ENCODE measurements at regions not wholly inside any gene's neighbourhood (a gene's known extent, or its start where the extent isn't known, plus 50 kb on each side); places are given as distances from the start of the nearest gene placed in this dataset.

DNA sequence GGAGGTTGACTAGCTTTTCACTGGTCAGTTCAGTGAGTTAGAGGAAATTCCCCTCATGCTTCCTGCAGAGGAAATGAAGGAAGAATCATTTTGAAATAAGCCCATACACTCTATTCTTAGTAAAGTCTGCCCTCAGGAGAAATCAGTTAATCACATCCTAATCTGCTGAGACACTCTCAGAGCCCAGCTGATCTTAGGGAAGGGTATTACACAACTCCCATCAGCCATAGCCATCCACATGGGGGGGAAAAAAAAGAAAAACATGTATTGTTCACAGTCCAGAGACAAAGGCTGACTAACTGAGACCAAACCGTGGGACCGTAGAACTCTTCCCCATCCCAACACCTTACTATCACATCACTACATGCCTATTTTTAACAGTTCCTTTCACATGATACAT lies 722.3 kb downstream of the CDH8 start:
- DNase-seq = no peak

DNA sequence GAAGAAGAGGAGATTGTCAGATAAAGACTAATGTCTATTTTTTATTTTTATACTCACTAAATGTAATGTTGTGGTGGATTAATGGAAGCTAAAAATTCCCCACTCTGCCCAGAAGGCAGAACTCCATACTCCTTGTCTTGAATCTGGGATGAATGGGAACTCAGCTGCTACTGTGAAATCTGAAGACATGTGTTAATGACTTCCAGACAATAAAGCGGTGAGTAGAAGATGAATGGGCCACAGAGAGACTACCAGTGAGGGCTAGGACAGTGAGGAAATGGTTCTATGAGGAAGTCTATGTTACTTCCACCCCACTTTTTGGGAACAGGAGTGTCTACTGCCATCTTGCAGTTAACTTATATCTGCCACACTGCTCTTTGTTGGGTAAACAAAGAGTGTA lies 726.9 kb downstream of the CDH8 start:
- no peak for DNase-seq

DNA sequence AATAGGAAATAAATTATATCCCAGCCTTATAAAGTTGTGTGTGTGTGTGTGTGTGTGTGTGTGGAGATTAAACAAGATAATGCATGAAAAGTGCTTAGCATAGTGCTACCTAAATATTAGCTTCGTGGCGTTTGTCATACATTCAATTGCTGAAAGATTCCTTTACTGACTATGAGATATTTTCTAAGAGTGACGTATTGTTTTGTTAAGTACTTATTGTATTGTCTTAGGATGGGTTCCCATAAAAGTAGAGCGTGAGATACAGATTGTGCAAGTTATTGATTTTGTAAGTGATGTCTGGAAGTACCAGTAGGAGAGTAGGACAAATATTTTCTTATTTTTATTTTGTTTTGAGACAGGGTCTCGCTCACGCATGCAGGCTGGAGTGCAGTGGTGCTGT lies 730.0 kb downstream of the CDH8 start:
- no peak for DNase-seq

DNA sequence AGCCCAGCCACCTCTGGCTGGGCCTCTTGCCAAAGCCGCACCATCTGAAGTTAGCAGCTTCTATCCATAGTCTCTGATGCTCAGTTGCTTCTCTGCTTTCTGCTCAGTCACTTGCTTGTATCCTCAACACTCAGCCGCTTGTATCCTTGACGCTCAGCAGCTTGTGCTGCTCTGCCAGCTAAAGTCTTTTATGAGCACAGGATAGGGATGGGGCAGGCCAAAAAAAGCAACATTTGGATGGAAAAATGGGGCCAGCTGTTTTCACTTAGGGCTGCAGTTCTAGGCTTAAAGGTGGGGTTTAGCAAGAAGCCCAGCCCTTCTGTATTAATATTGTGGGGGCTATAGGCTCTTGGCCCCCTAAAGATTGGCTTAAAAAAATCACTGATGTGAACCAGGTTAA lies 739.4 kb downstream of the CDH8 start:
- no peak for DNase-seq

DNA sequence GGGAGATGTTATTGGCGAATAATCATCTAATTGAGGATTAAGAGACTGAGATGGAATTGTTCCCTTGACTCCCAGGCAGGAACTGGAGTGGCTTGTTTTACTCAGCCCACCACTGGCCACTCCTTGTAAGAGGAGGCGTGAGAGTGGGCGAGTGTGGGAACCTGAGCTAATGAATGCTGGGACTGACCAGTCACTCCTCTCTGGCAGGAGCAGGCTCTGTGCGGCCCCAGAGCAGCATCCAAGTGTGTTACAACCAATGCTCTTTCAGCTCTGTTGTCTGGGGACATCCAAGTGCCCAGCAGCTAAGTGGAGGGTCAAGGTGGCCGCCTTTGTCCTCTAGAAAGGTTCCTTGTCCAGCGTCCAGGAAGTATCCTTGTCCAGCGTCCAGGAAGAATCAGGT lies 739.9 kb downstream of the CDH8 start:
- no peak for DNase-seq

DNA sequence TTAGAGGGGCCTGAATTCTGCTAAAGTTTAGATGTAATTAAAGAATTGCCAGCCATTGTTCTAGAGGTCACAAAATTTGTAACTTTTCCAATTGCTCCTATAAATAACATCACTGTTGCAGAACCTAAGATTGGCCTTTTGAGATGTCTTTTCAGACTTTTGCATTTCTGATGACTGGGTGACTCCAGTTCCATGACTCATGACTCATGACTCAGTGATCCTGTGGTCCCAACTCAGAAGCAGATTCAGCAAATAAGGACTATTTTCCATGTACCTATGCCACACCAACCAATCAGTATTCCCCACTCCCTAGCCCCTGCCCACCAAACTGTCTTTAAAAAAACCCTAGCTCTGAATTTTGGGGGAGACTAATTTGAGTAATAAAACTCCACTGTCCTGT lies 740.9 kb downstream of the CDH8 start:
- no peak for DNase-seq

DNA sequence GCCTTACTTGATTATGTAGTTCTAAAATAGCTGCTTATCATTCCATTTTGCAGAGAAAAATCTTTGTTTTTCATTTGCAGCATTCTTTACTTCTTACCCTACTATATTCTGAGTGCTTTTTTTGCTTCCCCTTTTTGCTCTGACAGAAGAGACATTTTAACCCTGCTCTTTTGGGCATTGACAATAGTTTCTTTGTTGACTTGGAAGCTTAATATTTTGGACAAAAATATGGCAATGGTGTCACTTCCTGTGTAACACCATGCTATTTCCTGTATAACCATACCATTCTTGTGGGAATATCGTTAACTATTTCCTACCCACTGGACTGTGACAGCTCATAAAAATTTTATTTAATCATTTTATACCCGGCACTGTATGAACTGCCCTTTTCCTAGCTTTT lies 747.1 kb downstream of the CDH8 start:
- no peak for DNase-seq

DNA sequence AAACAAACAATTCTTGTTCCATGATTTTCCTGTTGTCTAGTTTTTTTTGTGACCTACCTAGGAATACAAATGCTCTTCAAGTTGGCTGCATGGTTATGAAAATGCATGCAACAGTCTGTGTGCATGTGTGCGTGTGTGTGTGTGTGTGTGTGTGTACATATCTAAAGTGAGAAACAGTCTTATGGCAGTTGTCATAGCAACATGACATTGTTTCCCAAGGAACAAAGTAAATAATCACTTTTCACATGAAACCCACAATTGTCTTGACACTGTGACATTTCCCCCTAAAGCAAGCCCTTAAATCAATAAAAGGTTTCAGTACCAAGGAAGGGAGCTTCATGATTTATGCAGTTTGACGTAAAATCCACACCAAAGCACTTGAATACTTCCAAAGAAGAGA lies 758.4 kb downstream of the CDH8 start:
- peak in 2 of 3 experiments; percentile 5 to 47 for DNase-seq

DNA sequence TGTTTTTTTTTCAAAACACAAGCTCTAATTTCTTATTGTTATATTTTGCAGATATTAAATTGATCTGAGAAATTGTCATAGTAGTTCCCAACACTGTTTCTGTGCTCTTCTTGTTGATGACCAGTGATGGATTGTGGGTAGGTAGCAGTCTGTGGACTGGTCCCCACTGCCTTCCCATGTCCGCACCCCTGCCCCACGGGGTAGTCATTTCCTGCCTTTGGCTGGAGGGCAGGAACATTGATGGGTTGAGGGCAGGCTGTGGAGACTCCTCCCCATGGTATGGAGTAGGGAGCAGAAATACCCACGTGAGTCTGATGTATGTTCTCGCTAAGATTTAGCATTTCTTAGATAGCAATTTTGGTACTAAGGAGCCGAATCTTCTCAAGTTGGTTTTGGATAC lies 762.0 kb downstream of the CDH8 start:
- no peak for DNase-seq

DNA sequence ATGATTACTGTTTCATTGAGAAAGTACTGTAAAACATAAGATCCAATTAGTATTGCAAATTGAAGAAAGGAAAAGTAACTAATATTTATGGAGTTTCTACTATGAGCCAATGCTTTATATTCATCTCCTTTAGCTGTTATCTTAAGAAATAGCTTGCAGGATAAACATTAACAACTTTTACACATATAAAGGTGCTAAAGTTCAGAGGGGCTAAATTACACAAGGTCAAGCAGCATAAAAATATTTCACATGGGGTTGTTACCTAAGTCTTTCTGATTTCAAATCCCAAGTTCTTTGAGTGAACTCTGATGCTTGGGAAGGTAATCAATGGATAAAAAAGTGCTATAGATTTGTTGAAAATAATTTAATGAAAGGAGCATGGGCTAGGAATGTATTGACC lies 765.5 kb downstream of the CDH8 start:
- no peak for DNase-seq

DNA sequence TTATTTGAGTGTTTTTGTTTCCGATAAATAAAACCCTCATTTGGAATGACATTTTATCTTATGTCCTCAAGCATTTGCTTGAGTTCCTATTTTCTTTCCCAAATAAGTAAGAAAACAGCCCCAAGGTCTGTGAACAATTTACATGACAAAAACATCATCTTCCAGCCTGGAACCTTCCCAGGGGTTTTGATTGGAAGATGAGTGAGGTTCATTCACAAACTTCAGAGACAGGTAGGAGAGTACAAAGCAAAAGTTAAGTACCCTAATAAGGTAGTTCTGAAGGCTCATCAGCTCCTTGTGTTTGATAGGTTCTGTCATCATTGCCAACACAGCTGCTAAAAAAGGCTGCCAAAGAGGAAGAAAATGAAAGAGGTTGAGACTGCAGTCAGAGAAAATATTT lies 772.8 kb downstream of the CDH8 start:
- DNase-seq = no peak

DNA sequence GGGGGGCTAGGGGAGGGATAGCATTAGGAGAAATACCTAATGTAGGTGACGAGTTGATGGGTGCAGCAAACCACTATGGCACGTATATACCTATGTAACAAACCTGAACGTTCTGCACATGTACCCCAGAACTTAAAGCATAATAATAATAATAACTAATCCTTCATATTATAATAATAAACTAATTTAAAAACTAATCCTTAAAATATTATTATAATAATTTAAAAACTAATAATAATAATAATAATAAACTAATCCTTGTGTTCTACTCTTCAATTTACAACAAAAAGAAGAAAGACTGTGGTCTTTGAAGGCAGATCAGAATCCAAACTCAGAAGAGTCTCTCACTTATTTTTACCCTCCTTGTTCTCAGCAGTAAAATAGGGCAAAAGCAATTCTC lies 774.9 kb downstream of the CDH8 start:
- DNase-seq = no peak

DNA sequence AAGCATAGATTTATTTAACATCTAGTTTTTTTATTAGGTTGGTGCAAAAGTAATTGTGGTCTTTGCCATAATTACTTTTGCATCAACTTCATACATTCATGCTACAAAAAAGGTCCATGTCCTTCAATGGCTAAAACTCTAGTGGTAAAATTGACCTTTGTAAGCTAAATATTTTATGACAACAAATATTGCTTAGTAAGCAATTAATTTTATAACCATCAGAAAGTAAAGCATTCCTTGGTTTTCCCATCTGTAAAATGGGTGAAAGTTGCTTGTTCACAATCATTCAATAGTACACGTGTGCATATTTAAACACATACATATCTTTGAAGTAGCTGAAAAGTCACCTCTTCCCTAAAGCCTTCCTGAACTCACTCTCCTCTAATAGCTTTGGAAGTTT lies 789.6 kb downstream of the CDH8 start:
- DNase-seq = no peak

DNA sequence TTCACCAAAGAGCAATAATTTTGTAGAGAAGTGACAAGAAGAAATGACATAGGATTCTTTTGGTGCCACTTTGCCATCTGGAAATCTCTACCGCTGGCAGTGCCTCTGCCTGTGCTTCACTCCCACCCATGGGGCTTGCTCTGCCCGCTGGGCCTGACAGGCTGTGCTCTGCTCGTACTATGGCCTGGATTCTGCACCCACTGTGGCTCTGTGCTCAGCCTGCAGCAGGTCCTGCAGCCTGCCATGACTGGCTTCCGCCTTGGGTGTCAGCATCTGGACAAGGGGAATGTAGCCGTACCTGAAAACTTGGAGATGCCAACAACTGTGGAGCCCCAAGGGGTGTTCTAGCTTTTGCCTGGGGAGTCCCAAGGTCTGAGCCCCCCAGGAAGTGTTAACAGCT lies 792.3 kb downstream of the CDH8 start:
- no peak for DNase-seq

DNA sequence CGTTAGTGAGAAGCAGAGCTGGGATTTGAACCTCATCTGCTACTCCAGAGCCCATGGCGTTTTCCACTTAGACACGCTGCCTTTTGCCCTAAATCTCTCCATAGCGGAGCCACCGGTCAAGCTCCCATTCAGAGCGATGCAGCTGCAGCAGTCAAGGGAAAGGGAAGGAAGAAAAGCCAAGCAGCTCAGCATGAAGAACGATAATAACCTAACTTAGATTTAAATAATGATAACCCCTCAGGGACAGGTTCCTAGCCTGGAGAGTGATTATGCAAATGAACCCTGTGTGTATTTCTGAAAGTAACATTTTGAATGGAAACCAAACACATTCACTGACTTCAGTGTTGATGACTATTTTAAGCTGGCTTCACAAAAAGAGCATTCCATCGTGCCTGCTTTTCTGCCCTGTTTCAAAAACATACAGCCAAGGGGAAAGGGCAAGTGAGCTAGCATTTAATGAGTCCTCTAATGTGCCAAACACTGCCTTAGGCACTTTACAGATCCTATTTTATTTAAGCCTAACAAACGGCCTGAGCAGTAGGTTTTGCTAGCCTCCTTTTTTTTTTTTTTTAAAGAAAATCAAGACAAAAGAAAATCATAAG lies 798.3 kb downstream of the CDH8 start:
- DNase-seq = peak in 1 of 3 experiments; percentile 51

DNA sequence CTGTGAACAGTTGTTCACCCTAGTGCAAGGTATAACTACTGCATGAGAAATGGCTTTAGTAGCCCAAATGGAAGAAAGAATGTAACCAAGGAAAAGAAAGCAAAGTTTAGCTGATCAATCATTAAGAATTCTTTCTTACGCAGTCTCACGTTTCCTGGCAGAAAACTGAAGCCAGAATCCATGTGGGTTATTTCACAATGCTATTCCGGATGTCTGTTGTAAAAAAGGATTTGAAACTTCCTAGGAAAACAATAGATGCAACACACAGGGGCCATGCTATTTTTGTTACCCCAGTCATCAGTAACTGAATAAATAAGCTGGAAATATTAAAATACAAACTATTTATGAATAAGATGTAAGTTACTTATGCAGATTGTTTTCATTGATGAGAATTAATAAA lies 802.5 kb downstream of the CDH8 start:
- no peak for DNase-seq

DNA sequence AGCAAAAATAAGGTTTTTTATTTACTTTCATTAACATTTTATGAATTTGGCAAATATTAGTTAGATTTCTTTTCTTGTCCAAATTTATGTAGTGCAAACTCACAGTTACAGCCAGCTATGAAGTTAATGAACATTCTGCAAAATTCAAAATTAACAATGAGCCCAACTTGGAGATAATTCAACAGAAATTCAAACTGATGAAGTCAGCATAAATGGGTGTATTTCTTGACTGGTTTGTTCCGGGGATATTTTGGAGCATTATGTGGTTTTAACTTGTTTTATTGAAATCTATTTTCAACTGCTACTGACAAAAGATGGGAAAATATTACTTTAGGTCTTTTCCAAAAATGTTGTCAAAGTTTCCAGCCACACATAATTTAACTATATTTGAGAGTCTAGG lies 807.9 kb downstream of the CDH8 start:
- no peak for DNase-seq

DNA sequence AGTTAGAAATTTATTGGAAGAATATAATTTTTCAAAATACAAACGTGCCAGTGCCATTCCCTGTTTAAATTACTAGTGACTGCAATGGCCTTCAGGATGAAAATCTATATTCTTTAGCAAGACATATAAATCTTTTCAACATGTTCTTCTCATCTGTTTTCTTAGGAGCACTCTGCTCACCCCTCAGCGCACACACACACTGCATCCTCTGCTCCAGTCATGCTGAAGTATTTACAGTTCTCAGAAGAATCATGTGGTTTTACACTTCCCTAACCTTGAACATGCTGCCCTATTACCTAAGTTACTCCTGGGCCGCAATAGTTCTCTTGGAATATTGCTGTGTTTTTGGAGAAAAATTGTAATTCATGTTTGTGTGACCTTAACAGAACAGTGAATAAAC lies 820.6 kb downstream of the CDH8 start:
- DNase-seq = peak in 1 of 3 experiments; percentile 41

DNA sequence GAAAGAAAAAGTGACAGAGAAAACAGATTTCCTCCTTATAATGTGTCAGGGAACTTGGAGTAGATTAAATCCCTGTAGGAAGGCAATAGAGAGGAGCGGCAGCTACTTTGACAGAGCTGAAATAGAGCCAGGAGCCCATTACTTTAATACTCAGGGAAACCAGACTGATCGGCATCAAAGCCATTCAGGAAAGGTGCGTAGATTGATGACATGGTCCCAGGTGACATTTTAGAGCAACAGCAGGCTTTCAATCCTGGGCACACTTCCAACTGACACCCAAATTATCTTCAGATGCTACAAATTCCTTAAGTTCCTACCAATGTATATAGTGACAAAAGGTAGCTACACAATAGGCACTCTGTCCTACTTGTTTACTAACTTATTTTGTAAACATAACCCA lies 821.5 kb downstream of the CDH8 start:
- peak in 1 of 3 experiments; percentile 16 for DNase-seq

DNA sequence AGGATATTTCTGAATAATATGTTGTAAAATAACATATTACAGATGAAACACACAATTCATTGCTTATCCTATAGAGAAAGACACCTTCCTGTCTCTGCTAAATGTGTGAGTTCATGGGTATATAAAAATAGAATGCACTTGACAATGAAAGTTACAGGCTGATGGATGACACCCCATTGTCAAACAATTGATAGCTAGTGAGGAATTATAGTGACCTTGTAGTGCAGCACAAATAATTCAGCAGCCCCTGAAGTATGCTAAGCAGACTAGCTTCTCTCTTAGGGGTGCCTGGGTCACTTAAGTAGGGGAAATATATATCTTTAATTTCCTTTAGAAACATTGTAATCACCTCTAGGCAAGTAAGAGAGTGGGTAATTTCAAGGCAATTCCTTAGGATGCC lies 826.2 kb downstream of the CDH8 start:
- DNase-seq = peak in 1 of 3 experiments; percentile 45

DNA sequence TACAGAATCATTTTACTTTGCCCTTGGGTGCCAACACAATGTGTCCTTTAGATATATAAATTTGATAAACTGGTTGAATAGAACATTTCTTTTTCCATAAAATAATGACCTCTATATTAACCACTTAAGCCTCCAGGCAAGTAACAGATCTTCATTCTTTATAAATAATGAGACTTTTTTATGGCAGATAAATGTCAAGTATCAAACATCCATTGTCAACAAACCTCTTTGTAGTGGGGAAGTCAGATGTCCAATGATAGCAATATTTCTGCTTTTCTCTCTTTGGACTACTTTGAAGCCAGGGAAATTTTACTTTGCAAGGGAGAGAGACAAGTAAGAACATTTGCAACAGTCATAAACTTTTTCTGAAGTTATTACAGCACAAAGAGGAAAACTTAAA lies 841.2 kb downstream of the CDH8 start:
- DNase-seq = peak in 1 of 3 experiments; percentile 5

DNA sequence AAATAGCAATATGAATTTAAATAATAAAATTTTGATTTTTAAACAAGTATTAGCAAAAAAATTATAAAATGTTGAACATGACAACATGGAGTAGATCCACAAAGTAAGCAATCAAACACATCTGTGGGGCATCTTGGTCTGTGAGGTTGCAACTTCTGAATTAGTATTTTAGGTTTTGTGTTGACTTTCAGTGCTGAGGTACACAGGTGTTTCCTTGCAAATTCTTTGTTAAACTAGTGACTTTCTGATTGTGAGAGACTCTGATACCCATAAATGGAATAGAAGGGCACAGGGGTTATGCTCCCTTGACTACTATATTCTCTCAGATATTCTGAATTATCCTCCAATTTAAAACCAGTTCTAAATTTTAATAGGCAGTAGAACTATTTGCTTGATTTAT lies 841.7 kb downstream of the CDH8 start:
- DNase-seq = no peak

DNA sequence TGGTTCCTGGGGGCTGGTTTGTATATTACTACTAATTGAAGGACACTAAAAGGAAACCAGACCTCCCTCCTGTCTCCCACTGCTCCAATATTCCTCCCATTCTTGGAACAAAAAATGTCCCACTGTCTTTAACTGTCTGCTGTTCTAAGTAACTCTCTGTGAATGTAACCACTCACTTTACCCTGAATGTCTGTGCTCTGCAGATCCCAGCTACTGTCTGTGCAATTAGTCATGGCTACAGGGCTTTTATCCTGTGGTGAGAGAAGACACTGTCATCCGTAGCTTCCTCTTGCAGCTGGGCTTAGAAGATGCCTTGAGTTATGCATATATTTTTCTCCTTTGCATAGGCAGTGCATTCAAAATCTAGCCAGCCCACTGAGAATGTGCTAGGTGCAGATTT lies 853.8 kb downstream of the CDH8 start:
- no peak for DNase-seq

DNA sequence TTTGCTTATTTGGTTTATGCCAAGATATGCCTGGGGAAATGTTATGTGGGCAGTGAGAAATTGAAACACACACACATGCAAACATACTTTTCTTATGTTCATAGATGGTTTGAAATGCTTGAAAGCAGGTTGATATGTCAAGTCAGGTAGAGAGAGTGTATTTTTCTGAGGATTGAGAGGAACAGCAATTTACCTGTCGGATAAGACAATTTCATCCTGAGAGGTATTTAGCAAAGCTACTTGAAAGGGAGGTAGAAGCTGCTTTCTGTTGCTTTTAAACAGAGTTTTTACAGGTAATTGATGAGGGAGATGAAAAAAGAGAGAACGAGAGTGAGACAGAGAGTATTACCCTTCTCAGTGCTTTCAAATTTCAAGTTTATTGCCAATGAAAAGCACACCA lies 854.3 kb downstream of the CDH8 start:
- no peak for DNase-seq

DNA sequence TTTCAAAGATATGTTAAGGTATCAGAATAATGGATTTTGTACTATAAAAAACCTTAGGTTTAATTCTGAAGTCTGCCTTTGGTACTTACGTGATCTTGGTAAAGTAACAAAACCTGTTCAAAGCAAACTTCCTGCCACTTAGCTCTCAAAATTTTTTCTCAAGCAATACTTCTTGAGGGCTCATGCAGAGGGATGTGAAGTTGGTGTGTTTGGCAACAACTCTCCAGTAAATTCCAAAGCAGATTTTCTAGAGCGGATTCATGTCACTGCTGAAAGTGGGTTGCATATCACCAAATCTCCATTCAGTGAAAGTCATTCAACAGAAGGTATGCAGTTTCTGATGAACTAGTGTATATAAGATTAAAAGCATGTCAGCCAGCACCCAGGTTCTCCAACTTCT lies 856.7 kb downstream of the CDH8 start:
- no peak for DNase-seq

DNA sequence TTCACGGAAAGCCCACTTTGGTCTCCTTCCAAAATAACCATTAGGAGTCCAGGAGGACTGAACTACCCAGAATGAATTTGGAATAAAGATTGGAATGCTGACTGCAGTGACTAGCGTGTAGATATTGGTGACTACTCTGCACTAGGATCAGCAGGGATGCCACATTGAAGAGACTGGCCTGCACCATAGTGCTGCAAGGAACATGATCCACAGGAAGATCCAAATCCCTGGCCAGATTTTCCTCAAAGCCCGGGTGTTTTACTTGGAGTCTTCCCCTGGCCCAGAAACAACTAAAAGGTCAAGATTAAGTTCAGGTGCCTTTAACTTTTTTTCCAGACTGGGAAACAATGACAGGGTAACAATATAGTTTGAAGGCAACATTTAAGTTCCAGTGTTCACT lies 870.4 kb downstream of the CDH8 start:
- no peak for DNase-seq
